ENCODE measurements at regions not wholly inside any gene's neighbourhood (a gene's known extent, or its start where the extent isn't known, plus 50 kb on each side); places are given as distances from the start of the nearest gene placed in this dataset.

DNA sequence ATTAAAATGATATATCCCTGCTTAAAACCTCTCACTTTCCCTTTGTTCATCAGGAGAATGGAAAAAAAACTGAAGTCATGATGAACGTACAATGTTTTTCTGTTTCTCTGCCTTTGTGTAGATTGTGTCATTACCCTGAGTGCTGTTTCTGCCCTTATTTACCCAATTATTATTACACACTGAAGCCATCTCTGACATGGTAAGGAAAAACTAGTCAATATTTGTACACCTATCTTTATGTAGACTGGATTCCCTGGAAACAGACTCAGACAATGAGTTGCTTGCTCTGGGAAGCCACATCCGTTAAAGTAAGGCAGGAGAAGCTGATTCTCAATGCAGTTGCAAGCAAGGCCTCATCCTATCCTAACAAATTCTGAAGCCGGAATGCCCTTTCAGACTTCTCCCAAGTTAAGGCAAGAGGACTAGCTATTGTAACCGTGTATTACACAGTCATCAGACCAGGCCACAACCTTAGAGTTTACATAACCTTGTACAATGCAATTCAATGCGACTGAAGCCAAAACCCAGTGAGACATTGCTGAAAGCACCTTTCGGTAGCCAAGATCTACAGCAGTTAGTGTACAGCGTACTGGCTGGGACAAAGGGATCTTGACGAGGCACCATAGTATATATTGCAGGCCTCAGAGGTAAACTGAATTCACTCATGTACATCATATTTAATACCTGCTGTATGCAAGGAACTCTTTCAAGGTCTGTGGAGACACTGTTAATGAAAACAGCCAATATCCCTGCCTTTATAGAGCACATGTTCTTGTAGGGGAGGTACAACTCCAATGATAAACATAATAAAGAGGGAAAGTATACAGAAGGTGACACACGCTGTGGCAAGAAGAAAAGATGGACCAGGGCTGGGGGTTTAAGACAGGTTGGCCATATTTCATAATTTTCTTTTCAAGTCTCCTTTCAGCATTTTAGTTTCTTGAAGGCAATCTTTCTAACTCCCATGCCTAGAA, 1040.8 kb upstream of the SEMA6D start:
- intact Hi-C loops (cut with DNase I) = no loop called here
- H3K9me3 ChIP-seq = no peaks in the 10 kb centered on the region
- no peaks in the 10 kb centered on the region for H3K27me3 ChIP-seq (ENCODE audit: low read depth)
- TF ChIP-seq, protein P1, sequence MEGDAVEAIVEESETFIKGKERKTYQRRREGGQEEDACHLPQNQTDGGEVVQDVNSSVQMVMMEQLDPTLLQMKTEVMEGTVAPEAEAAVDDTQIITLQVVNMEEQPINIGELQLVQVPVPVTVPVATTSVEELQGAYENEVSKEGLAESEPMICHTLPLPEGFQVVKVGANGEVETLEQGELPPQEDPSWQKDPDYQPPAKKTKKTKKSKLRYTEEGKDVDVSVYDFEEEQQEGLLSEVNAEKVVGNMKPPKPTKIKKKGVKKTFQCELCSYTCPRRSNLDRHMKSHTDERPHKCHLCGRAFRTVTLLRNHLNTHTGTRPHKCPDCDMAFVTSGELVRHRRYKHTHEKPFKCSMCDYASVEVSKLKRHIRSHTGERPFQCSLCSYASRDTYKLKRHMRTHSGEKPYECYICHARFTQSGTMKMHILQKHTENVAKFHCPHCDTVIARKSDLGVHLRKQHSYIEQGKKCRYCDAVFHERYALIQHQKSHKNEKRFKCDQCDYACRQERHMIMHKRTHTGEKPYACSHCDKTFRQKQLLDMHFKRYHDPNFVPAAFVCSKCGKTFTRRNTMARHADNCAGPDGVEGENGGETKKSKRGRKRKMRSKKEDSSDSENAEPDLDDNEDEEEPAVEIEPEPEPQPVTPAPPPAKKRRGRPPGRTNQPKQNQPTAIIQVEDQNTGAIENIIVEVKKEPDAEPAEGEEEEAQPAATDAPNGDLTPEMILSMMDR (IDR thresholded peaks at IDR 0.05) = no peak
- no peak for DNase-seq
- H3K4me1 ChIP-seq = no peaks in the 10 kb centered on the region
- no peak overlapping the region for H3K4me3 ChIP-seq
- H3K36me3 ChIP-seq = no peaks in the 10 kb centered on the region
- no peak overlapping the region for H3K27ac ChIP-seq
- no peak for ATAC-seq

DNA sequence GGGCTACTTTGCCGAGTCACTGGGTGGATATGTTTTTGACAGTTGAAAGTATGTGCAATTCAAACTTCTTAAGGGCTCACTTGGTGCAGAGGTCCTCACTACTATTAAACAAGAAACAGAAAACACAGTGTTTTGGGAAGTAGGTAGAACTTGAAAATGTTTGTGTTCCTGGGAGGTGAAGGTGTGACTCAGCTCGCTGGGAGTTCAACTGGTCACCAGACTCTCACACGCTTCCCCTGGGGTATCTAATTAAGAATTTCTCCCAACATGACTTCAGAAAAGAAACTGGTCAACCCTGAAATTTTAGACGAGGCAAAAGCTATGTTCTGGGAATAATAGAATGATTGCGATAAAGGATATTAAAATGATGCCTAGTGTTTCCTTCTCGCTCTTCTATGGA, 1039.8 kb upstream of the SEMA6D start:
- no peaks in the 10 kb centered on the region for H3K27me3 ChIP-seq (ENCODE audit: low read depth)
- H3K27ac ChIP-seq = no peak overlapping the region
- no peaks in the 10 kb centered on the region for H3K9me3 ChIP-seq
- intact Hi-C loops (cut with DNase I) = no loop called here
- no peaks in the 10 kb centered on the region for H3K36me3 ChIP-seq
- TF ChIP-seq, protein P1 (IDR thresholded peaks at IDR 0.05) = no peak
- no peak for ATAC-seq
- DNase-seq = no peak
- H3K4me1 ChIP-seq = no peaks in the 10 kb centered on the region
- no peak overlapping the region for H3K4me3 ChIP-seq

DNA sequence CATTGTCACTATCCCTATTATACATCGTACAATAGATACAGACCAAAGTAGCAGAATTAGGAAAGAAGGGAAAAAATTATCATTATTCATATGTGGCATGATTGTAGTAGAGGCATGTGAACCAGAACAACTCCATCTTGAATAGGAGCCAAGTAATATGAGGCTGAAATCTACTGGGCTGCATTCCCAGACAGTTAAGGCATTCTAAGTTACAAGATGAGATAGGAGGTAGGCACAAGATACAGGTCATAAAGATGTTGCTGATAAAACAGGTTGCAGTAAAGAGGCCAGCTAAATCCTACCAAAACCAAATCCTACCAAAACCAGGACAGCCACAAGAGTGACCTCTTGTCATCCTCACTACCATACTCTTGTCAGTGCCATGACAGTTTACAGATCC, 1035.4 kb upstream of the SEMA6D start:
- no peak for DNase-seq
- no peak for ATAC-seq
- Histone ChIP-seq H3K9me3 (no peaks in the 10 kb centered on the region), H3K36me3 (no peaks in the 10 kb centered on the region), H3K27ac (no peak overlapping the region), H3K4me3 (no peak overlapping the region), H3K4me1 (no peaks in the 10 kb centered on the region), H3K27me3 (ENCODE audit: low read depth) (no peaks in the 10 kb centered on the region)
- intact Hi-C loops (cut with DNase I) = no loop called here
- TF ChIP-seq, protein P1 (IDR thresholded peaks at IDR 0.05) = no peak

DNA sequence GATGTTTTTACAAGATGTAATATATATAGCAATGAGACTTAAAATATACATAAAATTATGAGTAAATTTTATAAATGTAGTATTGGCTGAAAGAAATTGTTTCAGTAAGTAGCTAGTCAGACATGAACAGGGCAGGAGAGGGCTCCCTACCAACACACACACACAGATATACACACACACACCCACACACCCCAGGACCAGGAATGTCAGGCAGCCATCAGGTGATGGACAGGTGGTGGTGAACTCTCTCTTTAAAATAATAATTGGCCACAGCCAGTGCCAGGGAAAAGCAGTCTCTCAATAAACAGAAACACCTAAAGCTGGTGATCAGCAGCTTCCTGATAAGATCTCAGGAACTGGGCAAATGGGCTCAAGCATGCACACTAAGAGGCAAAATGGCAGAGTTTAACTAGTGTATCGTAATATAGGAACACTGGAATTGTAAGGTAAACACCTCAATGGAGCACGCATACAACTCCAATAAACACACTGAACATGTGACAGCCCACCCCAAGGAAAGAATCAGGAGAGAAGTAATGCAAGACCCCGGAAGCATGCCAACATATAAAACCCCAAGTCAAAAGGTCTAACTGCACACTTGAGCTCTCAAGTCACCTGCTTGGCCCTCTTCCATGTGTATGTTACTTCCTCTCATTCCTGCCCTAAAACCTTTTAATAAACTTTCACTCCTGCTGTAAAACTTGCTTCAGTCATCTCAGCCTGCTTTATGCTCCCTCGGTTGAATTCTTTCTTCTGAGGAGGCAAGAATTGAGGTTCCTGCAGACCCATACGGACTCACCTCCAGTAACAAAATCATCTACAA, 1034.1 kb upstream of the SEMA6D start:
- no peaks in the 10 kb centered on the region for H3K36me3 ChIP-seq
- H3K4me1 ChIP-seq = no peaks in the 10 kb centered on the region
- H3K27ac ChIP-seq = no peak overlapping the region
- DNase-seq (no peak), ATAC-seq (no peak)
- H3K9me3 ChIP-seq = no peaks in the 10 kb centered on the region
- intact Hi-C loops (cut with DNase I) = no loop called here
- no peaks in the 10 kb centered on the region for H3K27me3 ChIP-seq (ENCODE audit: low read depth)
- TF ChIP-seq, protein P1 (IDR thresholded peaks at IDR 0.05) = no peak
- no peak overlapping the region for H3K4me3 ChIP-seq

DNA sequence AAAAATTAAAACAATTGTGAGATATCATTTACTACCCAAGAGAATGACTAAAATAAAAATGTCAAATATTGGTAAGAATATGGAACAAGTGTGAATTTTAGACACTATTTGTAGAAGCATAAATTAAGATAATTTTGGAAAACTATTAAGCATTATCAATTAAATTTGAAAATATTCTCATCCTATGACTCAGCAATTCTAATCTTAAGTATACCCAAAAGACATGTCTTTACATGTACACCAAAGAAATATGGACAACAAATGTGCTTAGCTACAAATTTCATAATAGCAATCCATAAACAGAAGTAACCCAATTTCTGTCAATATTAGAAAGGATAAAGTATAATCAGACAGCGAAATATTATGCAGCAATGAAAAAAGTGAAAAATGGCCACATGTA, 1032.2 kb upstream of the SEMA6D start:
- DNase-seq = no peak
- no peak overlapping the region for H3K27ac ChIP-seq
- no peak for ATAC-seq
- H3K36me3 ChIP-seq = no peaks in the 10 kb centered on the region
- no peaks in the 10 kb centered on the region for H3K4me1 ChIP-seq
- no peak overlapping the region for H3K4me3 ChIP-seq
- no peaks in the 10 kb centered on the region for H3K9me3 ChIP-seq
- intact Hi-C loops (cut with DNase I) = no loop called here
- H3K27me3 ChIP-seq (ENCODE audit: low read depth) = no peaks in the 10 kb centered on the region
- TF ChIP-seq, protein P1 (IDR thresholded peaks at IDR 0.05) = no peak

Data from lower lobe of right lung (tissue), 2 donors.